Mucosa of descending colon (tissue), 3 donors: ENCODE measurements at regions not wholly inside any gene's neighbourhood (a gene's known extent, or its start where the extent isn't known, plus 50 kb on each side); places are given as distances from the start of the nearest gene placed in this dataset.

ENCODE experiments used
- ATAC-seq: fragments of 200-7000 bp; cut with Tn5 transposase; one replicate; pipeline ENCODE4 v1.9.1; 2020; ENCODE audit warnings: mild to moderate bottlenecking, moderate library complexity
- DNase-seq, 3 donors: peaks; one replicate each; pipeline ENCODE4 v3.0.0-alpha.2; 2020
- H3K36me3 ChIP-seq: fragments of 200-600 bp; one replicate; pipeline ENCODE4 v1.8.0; 2021; ENCODE audit warnings: low read depth, mild to moderate bottlenecking
- H3K4me1 ChIP-seq: fragments of 200-600 bp; one replicate; pipeline ENCODE4 v1.8.0; 2021; ENCODE audit warnings: low read depth, mild to moderate bottlenecking
- H3K4me3 ChIP-seq: fragments of 200-600 bp; one replicate; pipeline ENCODE4 v1.8.0; 2021; ENCODE audit warnings: mild to moderate bottlenecking
- H3K9me3 ChIP-seq: fragments of 200-600 bp; one replicate; pipeline ENCODE4 v1.8.0; 2021; ENCODE audit warnings: mild to moderate bottlenecking
- intact Hi-C, 2 donors: fragments of 100-400 bp; cut with DNase I in 1 of 2; cut with micrococcal nuclease in 1 of 2; formaldehyde crosslinking; loops; one replicate each; pipeline versions ENCODE4 v1.11.0 to v1.11.1; 2022; cut with DNase I, micrococcal nuclease
- TF ChIP-seq, protein P1 (sequence below): fragments of 200-600 bp; IDR thresholded peaks from one replicate; pipeline ENCODE4 v1.8.0; 2022; ENCODE audit warnings: antibody characterized with exemption, mild to moderate bottlenecking
- donor health status: DM: no; HTN: no; CAD: no; lungs with moderate emphysema.
- donor health status: DM: no; HTN: no; CAD: no.
- donor health status: DM: no; HTN: yes; CAD: no.

- intact Hi-C loops, result no loop called here
- H3K4me1 ChIP-seq, result no peaks in the 10 kb centered on the region
These were observed 1118.9 kb downstream of the VRK1 start for GRCh38 chr14:97916100-97916499.

GRCh38 chr14:97916669-97917568 lies 1119.7 kb downstream of the VRK1 start:
- intact Hi-C loops, result no loop called here
- no peaks in the 10 kb centered on the region for H3K9me3 ChIP-seq
- DNase-seq (no peak), ATAC-seq (no peak)
- TF ChIP-seq, protein P1, sequence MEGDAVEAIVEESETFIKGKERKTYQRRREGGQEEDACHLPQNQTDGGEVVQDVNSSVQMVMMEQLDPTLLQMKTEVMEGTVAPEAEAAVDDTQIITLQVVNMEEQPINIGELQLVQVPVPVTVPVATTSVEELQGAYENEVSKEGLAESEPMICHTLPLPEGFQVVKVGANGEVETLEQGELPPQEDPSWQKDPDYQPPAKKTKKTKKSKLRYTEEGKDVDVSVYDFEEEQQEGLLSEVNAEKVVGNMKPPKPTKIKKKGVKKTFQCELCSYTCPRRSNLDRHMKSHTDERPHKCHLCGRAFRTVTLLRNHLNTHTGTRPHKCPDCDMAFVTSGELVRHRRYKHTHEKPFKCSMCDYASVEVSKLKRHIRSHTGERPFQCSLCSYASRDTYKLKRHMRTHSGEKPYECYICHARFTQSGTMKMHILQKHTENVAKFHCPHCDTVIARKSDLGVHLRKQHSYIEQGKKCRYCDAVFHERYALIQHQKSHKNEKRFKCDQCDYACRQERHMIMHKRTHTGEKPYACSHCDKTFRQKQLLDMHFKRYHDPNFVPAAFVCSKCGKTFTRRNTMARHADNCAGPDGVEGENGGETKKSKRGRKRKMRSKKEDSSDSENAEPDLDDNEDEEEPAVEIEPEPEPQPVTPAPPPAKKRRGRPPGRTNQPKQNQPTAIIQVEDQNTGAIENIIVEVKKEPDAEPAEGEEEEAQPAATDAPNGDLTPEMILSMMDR, result no peak
- no peaks in the 10 kb centered on the region for H3K4me1 ChIP-seq
- H3K36me3 ChIP-seq, result no peaks in the 10 kb centered on the region
- H3K4me3 ChIP-seq, result no peak overlapping the region

More at GRCh38 chr14:97916100-97916499, 1118.9 kb downstream of the VRK1 start:
- no peak for ATAC-seq
- DNase-seq, result no peak
- H3K36me3 ChIP-seq, result no peaks in the 10 kb centered on the region
- TF ChIP-seq, protein P1, result no peak
- no peak overlapping the region for H3K4me3 ChIP-seq
- H3K9me3 ChIP-seq, result no peaks in the 10 kb centered on the region

DNA sequence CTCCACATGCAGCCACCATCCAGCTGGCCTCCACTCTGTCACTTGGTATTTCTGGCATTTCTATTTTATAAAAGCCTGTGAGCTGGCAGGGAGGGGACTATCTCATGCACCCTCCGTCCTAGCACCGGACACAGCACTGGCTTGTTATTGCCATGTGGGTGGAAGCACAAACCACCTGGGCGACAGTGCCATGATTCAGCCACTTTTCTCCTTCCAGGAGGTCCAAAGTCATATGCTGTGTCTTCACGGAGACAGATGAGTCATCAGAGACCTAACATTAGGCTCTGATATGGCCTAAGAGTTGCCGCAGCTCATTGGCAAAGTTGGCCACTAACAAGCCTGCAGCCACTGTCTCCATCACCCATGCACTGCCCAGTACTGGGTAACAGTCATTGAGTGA lies 1123.0 kb downstream of the VRK1 start:
- TF ChIP-seq, protein P1, result no peak
- intact Hi-C loops, result no loop called here
- DNase-seq, result no peak
- Histone ChIP-seq H3K4me1 (no peaks in the 10 kb centered on the region), H3K9me3 (no peaks in the 10 kb centered on the region), H3K4me3 (no peak overlapping the region), H3K36me3 (no peaks in the 10 kb centered on the region)
- ATAC-seq, result no peak

- intact Hi-C loops, result no loop called here
- no peaks in the 10 kb centered on the region for H3K9me3 ChIP-seq
- no peak overlapping the region for H3K4me3 ChIP-seq
- H3K4me1 ChIP-seq, result no peaks in the 10 kb centered on the region
- DNase-seq (no peak), ATAC-seq (no peak)
- TF ChIP-seq, protein P1, result no peak
- H3K36me3 ChIP-seq, result no peaks in the 10 kb centered on the region
These were observed 1124.1 kb downstream of the VRK1 start for GRCh38 chr14:97921296-97921695.

DNA sequence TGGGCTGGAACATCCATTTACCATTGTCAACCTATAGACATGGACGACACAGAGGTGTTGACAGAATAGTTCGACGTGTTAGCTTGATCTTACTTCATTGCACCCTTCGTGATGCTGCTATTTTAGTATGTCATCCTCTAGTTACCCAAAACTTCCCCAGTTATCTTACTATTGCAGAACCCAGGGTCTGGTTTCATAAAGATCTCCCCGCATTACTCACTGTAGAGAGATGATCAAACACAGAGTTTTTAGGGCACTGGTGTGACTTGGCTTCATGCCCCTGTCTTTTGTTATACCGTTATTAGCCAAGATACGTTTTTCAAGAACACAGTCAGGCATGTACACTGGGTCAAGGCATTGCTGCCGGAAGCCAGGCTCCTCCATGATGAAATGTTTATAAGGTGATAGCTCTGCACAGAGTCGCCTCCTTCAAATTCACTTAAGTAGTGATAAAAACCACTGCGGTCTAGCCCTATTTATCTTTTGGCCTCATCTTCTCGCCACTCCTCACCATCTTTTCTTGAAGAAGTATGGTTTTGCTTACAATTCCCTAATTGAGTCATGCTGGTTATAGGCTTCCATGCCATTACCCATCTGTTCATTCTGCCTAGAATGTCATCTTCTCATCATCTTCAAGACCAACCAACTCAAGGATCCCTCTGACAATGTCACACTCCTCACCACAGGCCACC lies 1127.9 kb downstream of the VRK1 start:
- TF ChIP-seq, protein P1, result no peak
- Histone ChIP-seq H3K9me3 (no peaks in the 10 kb centered on the region), H3K36me3 (no peaks in the 10 kb centered on the region), H3K4me3 (no peak overlapping the region), H3K4me1 (no peaks in the 10 kb centered on the region)
- intact Hi-C loops, result no loop called here
- DNase-seq (no peak), ATAC-seq (no peak)
